ENCODE measurements at regions not wholly inside any gene's neighbourhood (a gene's known extent, or its start where the extent isn't known, plus 50 kb on each side); places are given as distances from the start of the nearest gene placed in this dataset.

GRCh38 chr9:26193237-26193636, 515.0 kb upstream of the TUSC1 start:
- TF ChIP-seq TCF7L2 (IDR thresholded peaks at IDR 0.05; ENCODE audit: low read depth, low read length) (no peak), CTCF (IDR thresholded peaks at IDR 0.05) (no peak), POLR2AphosphoS5 (IDR thresholded peaks at IDR 0.05; ENCODE audit: low read depth, low read length) (no peak), SIN3A (IDR thresholded peaks at IDR 0.05; ENCODE audit: borderline replicate concordance, insufficient read depth, low read depth, low read length) (no peak), REST (IDR thresholded peaks at IDR 0.05; ENCODE audit: insufficient read depth in 1 of 2, low read depth in 2 of 2, low read length in 1 of 2) (no peak)
